Natural killer cell (primary cell): ENCODE measurements at regions not wholly inside any gene's neighbourhood (a gene's known extent, or its start where the extent isn't known, plus 50 kb on each side); places are given as distances from the start of the nearest gene placed in this dataset.

ENCODE experiments used
- ATAC-seq, 3 donors: fragments of 150-1000 bp in 2 of 3; fragments of 200-7000 bp in 1 of 3; cut with Tn5 transposase; 1 replicate in 1 of 3; 2 replicates in 2 of 3; pipeline ENCODE4 v1.10.0; 2021; ENCODE audit warnings: mild to moderate bottlenecking in 2 of 3, moderate library complexity in 2 of 3
- DNase-seq, 2 donors: peaks; one replicate each; pipeline versions ENCODE4 v3.0.0 to v3.0.0-alpha.2; 2013 to 2021; ENCODE audit warnings: mixed read lengths in 1 of 2
- H3K27ac ChIP-seq: one replicate; pipeline ENCODE4 v1.5.1; 2013; ENCODE audit warnings: mild to moderate bottlenecking, low read length
- H3K27me3 ChIP-seq: one replicate; pipeline ENCODE4 v1.6.1; 2013; ENCODE audit warnings: low read length; ENCODE audit not compliant: control insufficient read depth, insufficient read depth
- H3K36me3 ChIP-seq: one replicate; pipeline ENCODE4 v1.6.1; 2013; ENCODE audit warnings: low read length; ENCODE audit not compliant: control insufficient read depth, insufficient read depth
- H3K4me1 ChIP-seq: one replicate; pipeline ENCODE4 v1.6.1; 2013; ENCODE audit warnings: low read length; ENCODE audit not compliant: control insufficient read depth, insufficient read depth
- H3K4me3 ChIP-seq: one replicate; pipeline ENCODE4 v1.5.1; 2013; ENCODE audit warnings: low read length
- H3K9me3 ChIP-seq: one replicate; pipeline ENCODE4 v1.6.1; 2013; ENCODE audit warnings: low read length; ENCODE audit not compliant: control insufficient read depth, insufficient read depth
- H3K27ac Mint-ChIP-seq, 2 donors: one replicate each; pipeline ENCODE4 v1.8.0; 2022; ENCODE audit warnings: mild to moderate bottlenecking in 2 of 2, mixed read lengths in 2 of 2, moderate library complexity in 1 of 2
- H3K27me3 Mint-ChIP-seq, 2 donors: one replicate each; pipeline ENCODE4 v1.8.0; 2022; ENCODE audit warnings: low read depth in 2 of 2, mixed read lengths in 2 of 2
- H3K36me3 Mint-ChIP-seq: one replicate; pipeline ENCODE4 v1.8.0; 2022; ENCODE audit warnings: mixed read lengths
- H3K4me1 Mint-ChIP-seq, 2 donors: one replicate each; pipeline ENCODE4 v1.8.0; 2022; ENCODE audit warnings: mixed read lengths in 2 of 2
- H3K4me3 Mint-ChIP-seq: one replicate; pipeline ENCODE4 v1.8.0; 2022; ENCODE audit warnings: mild to moderate bottlenecking, moderate library complexity, mixed read lengths
- H3K9me3 Mint-ChIP-seq, 2 donors: one replicate each; pipeline ENCODE4 v1.8.0; 2022; ENCODE audit warnings: mixed read lengths in 2 of 2
- WGBS: methylation state at CpG from one replicate; pipeline ENCODE4 v1.1.7; 2013; ENCODE audit warnings: missing lambda C conversion rate; ENCODE audit not compliant: insufficient coverage; 5-methylcytosine and 5-hydroxymethylcytosine counted together
- intact Hi-C: fragments of 100-400 bp; cut with micrococcal nuclease; formaldehyde crosslinking; loops from one replicate; pipeline ENCODE4 v1.14.2; 2022
- TF ChIP-seq, protein P1 (sequence below): fragments of 200-600 bp; IDR thresholded peaks from one replicate; pipeline ENCODE4 v1.8.0; 2022; ENCODE audit warnings: antibody characterized with exemption

DNA sequence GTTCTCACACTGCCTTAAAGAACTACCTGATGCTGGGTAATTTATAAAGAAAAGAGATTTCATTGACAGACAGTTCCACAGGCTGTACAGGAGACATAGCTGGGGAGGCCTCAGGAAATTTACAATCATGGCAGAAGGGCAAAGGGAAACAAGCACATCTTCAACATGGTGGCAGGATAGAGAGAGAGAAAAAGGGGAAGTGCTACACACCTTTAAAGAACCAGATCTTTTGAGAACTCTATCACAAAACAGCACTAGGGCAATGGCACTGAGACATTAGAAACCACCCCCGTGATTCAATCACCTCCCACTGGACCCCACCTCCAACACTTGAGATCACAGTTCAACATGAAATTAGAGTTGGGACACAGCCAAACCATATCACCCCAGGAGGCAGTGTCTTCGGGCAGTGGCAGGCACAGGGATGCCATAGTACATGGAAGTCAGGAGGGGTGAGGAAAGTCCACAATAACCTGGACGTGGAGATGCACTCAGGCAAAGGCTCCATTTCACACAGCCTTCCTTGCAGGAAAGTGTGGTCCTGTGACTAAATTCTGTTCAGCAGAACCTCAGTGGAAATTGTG lies 120.4 kb upstream of the SERPINE2 start:
- TF ChIP-seq, protein P1, sequence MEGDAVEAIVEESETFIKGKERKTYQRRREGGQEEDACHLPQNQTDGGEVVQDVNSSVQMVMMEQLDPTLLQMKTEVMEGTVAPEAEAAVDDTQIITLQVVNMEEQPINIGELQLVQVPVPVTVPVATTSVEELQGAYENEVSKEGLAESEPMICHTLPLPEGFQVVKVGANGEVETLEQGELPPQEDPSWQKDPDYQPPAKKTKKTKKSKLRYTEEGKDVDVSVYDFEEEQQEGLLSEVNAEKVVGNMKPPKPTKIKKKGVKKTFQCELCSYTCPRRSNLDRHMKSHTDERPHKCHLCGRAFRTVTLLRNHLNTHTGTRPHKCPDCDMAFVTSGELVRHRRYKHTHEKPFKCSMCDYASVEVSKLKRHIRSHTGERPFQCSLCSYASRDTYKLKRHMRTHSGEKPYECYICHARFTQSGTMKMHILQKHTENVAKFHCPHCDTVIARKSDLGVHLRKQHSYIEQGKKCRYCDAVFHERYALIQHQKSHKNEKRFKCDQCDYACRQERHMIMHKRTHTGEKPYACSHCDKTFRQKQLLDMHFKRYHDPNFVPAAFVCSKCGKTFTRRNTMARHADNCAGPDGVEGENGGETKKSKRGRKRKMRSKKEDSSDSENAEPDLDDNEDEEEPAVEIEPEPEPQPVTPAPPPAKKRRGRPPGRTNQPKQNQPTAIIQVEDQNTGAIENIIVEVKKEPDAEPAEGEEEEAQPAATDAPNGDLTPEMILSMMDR: no peak
- no peaks in the 10 kb centered on the region for H3K9me3 Mint-ChIP-seq
- ATAC-seq (no peak), DNase-seq (no peak)
- no peaks in the 10 kb centered on the region for H3K9me3 ChIP-seq
- H3K27ac Mint-ChIP-seq: no peak overlapping the region
- H3K36me3 Mint-ChIP-seq: no peaks in the 10 kb centered on the region
- no peak overlapping the region for H3K27ac ChIP-seq
- H3K4me3 Mint-ChIP-seq: no peak overlapping the region
- WGBS: 83% methylated on average over 2 of the region's 3 CpGs
- intact Hi-C loops: no loop called here
- no peaks in the 10 kb centered on the region for H3K36me3 ChIP-seq
- no peaks in the 10 kb centered on the region for H3K4me1 ChIP-seq
- H3K27me3 ChIP-seq: no peaks in the 10 kb centered on the region
- H3K4me3 ChIP-seq: no peak overlapping the region
- no peaks in the 10 kb centered on the region for H3K4me1 Mint-ChIP-seq
- peaks cover 13 to 22% of the 10 kb centered on the region in 2 donors for H3K27me3 Mint-ChIP-seq

DNA sequence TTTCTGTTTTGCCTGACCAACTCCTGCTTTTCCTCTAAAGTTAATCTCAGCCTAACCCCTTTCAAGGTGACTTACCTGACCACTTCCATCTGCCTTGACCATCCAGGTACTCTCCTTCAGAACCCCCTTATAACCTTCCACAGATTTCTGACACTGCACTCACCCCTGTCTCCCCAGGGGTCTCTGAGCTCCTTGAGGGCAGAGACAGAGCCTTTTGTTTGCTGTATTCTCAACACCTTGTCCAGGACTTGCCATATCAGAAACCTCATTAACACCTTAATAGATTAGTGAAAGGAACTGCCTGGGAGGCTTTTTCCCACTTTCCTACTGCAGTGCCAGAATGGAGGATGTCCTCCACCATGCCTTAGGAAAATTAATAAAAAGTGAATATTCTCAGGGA lies 119.7 kb upstream of the SERPINE2 start:
- TF ChIP-seq, protein P1: no peak
- H3K27me3 Mint-ChIP-seq: peaks cover 10 to 22% of the 10 kb centered on the region in 2 donors
- H3K4me3 Mint-ChIP-seq: no peak overlapping the region
- DNase-seq (no peak), ATAC-seq (no peak)
- H3K9me3 Mint-ChIP-seq: no peaks in the 10 kb centered on the region
- H3K36me3 ChIP-seq: no peaks in the 10 kb centered on the region
- H3K27ac ChIP-seq: no peak overlapping the region
- intact Hi-C loops: no loop called here
- no peaks in the 10 kb centered on the region for H3K27me3 ChIP-seq
- H3K27ac Mint-ChIP-seq: no peak overlapping the region
- H3K4me1 ChIP-seq: no peaks in the 10 kb centered on the region
- H3K36me3 Mint-ChIP-seq: no peaks in the 10 kb centered on the region
- H3K4me1 Mint-ChIP-seq: no peaks in the 10 kb centered on the region
- H3K9me3 ChIP-seq: no peaks in the 10 kb centered on the region
- no peak overlapping the region for H3K4me3 ChIP-seq

DNA sequence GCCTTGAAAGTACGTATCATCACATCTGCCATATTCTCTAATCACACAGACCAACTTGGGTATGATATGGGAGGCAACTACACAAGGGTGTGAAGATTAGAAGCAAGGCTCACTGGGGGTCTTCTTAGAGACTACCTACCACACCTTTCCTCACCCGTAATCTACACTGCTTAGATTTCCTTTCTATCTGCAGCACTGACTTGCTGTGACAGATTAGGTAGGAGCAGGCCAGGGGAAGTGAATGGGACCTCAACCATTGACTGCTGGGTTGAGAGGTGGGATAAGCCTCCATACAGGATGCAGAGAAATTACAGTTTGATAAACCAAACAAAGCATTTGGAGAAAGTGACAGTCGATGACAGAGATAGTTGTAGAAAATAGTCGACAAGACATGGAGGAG lies 119.0 kb upstream of the SERPINE2 start:
- 97% methylated on average over 2 of the region's 4 CpGs for WGBS
- H3K9me3 Mint-ChIP-seq: no peaks in the 10 kb centered on the region
- Histone ChIP-seq H3K27me3 (no peaks in the 10 kb centered on the region), H3K9me3 (no peaks in the 10 kb centered on the region), H3K36me3 (no peaks in the 10 kb centered on the region), H3K27ac (no peak overlapping the region), H3K4me3 (no peak overlapping the region), H3K4me1 (no peaks in the 10 kb centered on the region)
- H3K27ac Mint-ChIP-seq: no peak overlapping the region
- ATAC-seq (no peak), DNase-seq (no peak)
- H3K4me1 Mint-ChIP-seq: no peaks in the 10 kb centered on the region
- no peak overlapping the region for H3K4me3 Mint-ChIP-seq
- TF ChIP-seq, protein P1: no peak
- intact Hi-C loops: no loop called here
- H3K27me3 Mint-ChIP-seq: peaks cover 5 to 22% of the 10 kb centered on the region in 2 donors
- no peaks in the 10 kb centered on the region for H3K36me3 Mint-ChIP-seq

DNA sequence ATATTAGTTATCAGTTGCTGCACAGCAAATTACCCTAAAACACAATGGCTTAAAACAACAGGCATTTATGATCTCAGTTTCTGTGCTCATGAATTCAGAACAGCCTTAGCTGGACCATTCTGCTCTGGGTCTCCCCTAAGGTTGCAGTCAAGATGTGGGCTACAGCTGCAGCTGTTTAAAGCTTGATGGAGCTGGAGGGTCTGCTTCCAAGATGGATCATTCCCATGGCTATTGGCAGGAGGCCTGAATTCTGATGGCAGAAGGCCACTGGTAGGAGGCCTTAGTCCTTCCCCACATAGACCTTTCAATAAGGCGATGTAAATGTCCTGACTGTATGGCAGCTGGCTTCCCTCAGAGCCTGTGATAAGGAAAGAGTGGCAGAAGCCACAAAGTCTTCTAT lies 118.6 kb upstream of the SERPINE2 start:
- TF ChIP-seq, protein P1: no peak
- Histone ChIP-seq H3K9me3 (no peaks in the 10 kb centered on the region), H3K27ac (no peak overlapping the region), H3K36me3 (no peaks in the 10 kb centered on the region), H3K4me1 (no peaks in the 10 kb centered on the region), H3K4me3 (no peak overlapping the region), H3K27me3 (no peaks in the 10 kb centered on the region)
- intact Hi-C loops: no loop called here
- Mint-ChIP-seq H3K27ac (no peak overlapping the region), H3K27me3 (peaks cover 5 to 21% of the 10 kb centered on the region in 2 donors), H3K4me3 (no peak overlapping the region), H3K9me3 (no peaks in the 10 kb centered on the region), H3K36me3 (no peaks in the 10 kb centered on the region), H3K4me1 (no peaks in the 10 kb centered on the region)
- DNase-seq (no peak), ATAC-seq (no peak)
- no CpG with 5 or more reads among the region's 1 CpG for WGBS
